Immature natural killer cell (primary cell): ENCODE measurements at regions not wholly inside any gene's neighbourhood (a gene's known extent, or its start where the extent isn't known, plus 50 kb on each side); places are given as distances from the start of the nearest gene placed in this dataset.
"Not testable (repeated sequence)": the region's sequence is repeated elsewhere in the genome, so short reads cannot be mapped to it uniquely, and the experiment has no call there.

Experiments used
- DNase-seq, 3 donors: peaks; one replicate each; pipeline ENCODE4 v3.0.0; 2022; ENCODE audit warnings: mixed read lengths in 1 of 3
- H3K27ac Mint-ChIP-seq, 6 donors: one replicate each; pipeline ENCODE4 v1.8.0; 2020; ENCODE audit warnings: mixed read lengths in 6 of 6, mild to moderate bottlenecking in 5 of 6, inconsistent platforms in 4 of 6, moderate library complexity in 3 of 6
- H3K27me3 Mint-ChIP-seq, 3 donors: one replicate each; pipeline ENCODE4 v1.8.0; 2020 to 2021; ENCODE audit warnings: low read depth in 3 of 3, mild to moderate bottlenecking in 3 of 3, mixed read lengths in 3 of 3, moderate library complexity in 3 of 3, inconsistent platforms in 1 of 3
- H3K36me3 Mint-ChIP-seq, 3 donors: one replicate each; pipeline ENCODE4 v1.8.0; 2020; ENCODE audit warnings: mixed read lengths in 3 of 3, inconsistent platforms in 2 of 3, mild to moderate bottlenecking in 2 of 3
- H3K4me1 Mint-ChIP-seq, 2 donors: one replicate each; pipeline ENCODE4 v1.8.0; 2020; ENCODE audit warnings: inconsistent platforms in 2 of 2, mild to moderate bottlenecking in 2 of 2, mixed read lengths in 2 of 2, moderate library complexity in 1 of 2
- H3K4me3 Mint-ChIP-seq, 5 donors: one replicate each; pipeline ENCODE4 v1.8.0; 2020; ENCODE audit warnings: mild to moderate bottlenecking in 5 of 5, mixed read lengths in 5 of 5, inconsistent platforms in 3 of 5, moderate library complexity in 3 of 5
- H3K9me3 Mint-ChIP-seq, 6 donors: one replicate each; pipeline ENCODE4 v1.8.0; 2020; ENCODE audit warnings: mild to moderate bottlenecking in 6 of 6, mixed read lengths in 6 of 6, inconsistent platforms in 4 of 6, moderate library complexity in 3 of 6

GRCh38 chr3:145889730-145890129 is 271.3 kb downstream of the PLOD2 start:
- no peaks in the 10 kb centered on the region for H3K36me3 Mint-ChIP-seq

DNA sequence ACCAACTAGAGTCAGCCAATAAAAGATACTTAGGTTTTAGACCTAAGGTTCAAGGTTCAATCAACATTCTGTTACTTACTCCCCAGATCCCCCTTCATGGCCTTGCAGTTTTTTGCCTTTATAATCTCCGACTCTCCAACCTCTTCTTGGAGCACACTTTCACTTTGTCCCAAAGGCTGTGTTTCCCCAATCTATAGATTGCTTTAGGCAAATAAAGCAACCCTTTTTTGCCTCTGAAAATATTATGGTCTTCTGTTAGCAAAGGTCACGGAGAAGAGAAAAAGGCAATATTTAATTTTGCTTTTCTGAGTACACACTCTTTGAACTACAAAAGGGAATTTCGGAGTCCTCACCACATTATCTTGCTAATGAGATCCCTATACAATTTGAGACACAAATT is 268.1 kb downstream of the PLOD2 start:
- H3K36me3 Mint-ChIP-seq, result peaks cover 0 to 5% (median 0%) of the 10 kb centered on the region in 3 donors

More at GRCh38 chr3:145889730-145890129, 271.3 kb downstream of the PLOD2 start:
- H3K27me3 Mint-ChIP-seq, result peaks cover 0 to 1% (median 0%) of the 10 kb centered on the region in 3 donors
- no peak overlapping the region for H3K27ac Mint-ChIP-seq
- H3K9me3 Mint-ChIP-seq, result peaks cover 2 to 30% (median 8%) of the 10 kb centered on the region in 6 donors
- no peak for DNase-seq
- no peak overlapping the region for H3K4me3 Mint-ChIP-seq
- no peaks in the 10 kb centered on the region for H3K4me1 Mint-ChIP-seq

GRCh38 chr3:145893331-145893730 is 267.7 kb downstream of the PLOD2 start:
- Mint-ChIP-seq H3K9me3 (peaks cover 4 to 34% (median 9%) of the 10 kb centered on the region in 6 donors), H3K4me3 (no peak overlapping the region), H3K4me1 (no peaks in the 10 kb centered on the region), H3K36me3 (peaks cover 0 to 5% (median 0%) of the 10 kb centered on the region in 3 donors), H3K27ac (no peak overlapping the region), H3K27me3 (peaks cover 0 to 1% (median 0%) of the 10 kb centered on the region in 3 donors)
- DNase-seq, result no peak

More for the DNA sequence above, 268.1 kb downstream of the PLOD2 start:
- Mint-ChIP-seq H3K27ac (no peak overlapping the region), H3K9me3 (peaks cover 4 to 33% (median 9%) of the 10 kb centered on the region in 6 donors), H3K4me3 (no peak overlapping the region), H3K27me3 (peaks cover 0 to 1% (median 0%) of the 10 kb centered on the region in 3 donors), H3K4me1 (no peaks in the 10 kb centered on the region)
- DNase-seq, result no peak

DNA sequence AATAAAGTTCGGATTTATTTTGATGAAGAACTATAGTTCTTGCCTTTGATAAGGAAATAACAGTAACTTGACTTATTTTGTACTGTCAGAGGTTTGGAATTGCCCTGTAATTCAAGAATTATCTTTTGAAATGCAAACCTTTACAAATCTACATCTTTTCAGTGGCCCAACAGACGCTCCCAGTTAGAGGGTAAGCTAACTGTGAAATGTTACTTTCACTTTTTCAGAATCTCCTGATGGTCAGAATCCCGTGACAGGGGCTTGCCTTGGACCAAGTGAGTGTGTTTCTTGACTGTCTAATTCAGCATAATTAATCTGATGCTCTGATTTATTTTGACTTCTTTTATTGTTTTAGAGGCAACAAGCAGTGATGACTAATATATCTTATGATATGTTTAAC is 262.5 kb downstream of the PLOD2 start:
- Mint-ChIP-seq H3K4me1 (no peaks in the 10 kb centered on the region), H3K4me3 (no peak overlapping the region), H3K36me3 (peaks cover 0 to 5% (median 0%) of the 10 kb centered on the region in 3 donors), H3K9me3 (peaks cover 0 to 28% (median 10%) of the 10 kb centered on the region in 6 donors), H3K27me3 (no peaks in the 10 kb centered on the region), H3K27ac (no peak overlapping the region)
- no peak for DNase-seq

DNA sequence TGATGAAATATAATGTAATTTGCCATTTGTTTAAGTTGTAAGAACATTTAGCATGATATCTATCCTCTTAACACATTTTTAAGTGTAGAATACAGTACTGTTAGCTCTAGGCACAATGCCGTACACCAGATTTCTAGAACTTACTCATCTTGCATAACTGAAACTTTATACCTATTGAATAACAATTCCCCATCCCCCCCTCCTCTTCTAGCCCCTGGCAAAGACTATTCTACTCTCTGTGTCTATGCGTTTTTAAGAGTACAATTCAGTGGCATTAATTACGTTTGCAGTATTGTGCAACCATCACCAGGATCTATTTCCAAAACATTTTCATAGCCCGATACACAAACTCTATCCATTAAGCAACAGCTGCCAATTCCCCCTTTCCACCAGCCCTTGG is 261.7 kb downstream of the PLOD2 start:
- Mint-ChIP-seq H3K27ac (no peak overlapping the region), H3K4me1 (no peaks in the 10 kb centered on the region), H3K36me3 (peaks cover 0 to 5% (median 0%) of the 10 kb centered on the region in 3 donors), H3K27me3 (no peaks in the 10 kb centered on the region), H3K9me3 (peaks cover 0 to 28% (median 8%) of the 10 kb centered on the region in 6 donors), H3K4me3 (no peak overlapping the region)
- no peak for DNase-seq

- H3K9me3 Mint-ChIP-seq, result peaks cover 0 to 33% (median 9%) of the 10 kb centered on the region in 6 donors
Measured at GRCh38 chr3:145900056-145900829, 260.7 kb downstream of the PLOD2 start.

GRCh38 chr3:145902166-145902565 is 258.8 kb downstream of the PLOD2 start:
- H3K27me3 Mint-ChIP-seq, result no peaks in the 10 kb centered on the region
- H3K4me3 Mint-ChIP-seq, result no peak overlapping the region
- H3K4me1 Mint-ChIP-seq, result no peaks in the 10 kb centered on the region
- H3K9me3 Mint-ChIP-seq, result peaks cover 0 to 22% (median 7%) of the 10 kb centered on the region in 6 donors
- no peaks in the 10 kb centered on the region for H3K36me3 Mint-ChIP-seq
- no peak overlapping the region for H3K27ac Mint-ChIP-seq
- DNase-seq, result no peak

More at GRCh38 chr3:145900056-145900829, 260.7 kb downstream of the PLOD2 start:
- no peak overlapping the region for H3K27ac Mint-ChIP-seq
- H3K4me1 Mint-ChIP-seq, result no peaks in the 10 kb centered on the region
- H3K27me3 Mint-ChIP-seq, result no peaks in the 10 kb centered on the region
- peaks cover 0 to 5% (median 0%) of the 10 kb centered on the region in 3 donors for H3K36me3 Mint-ChIP-seq
- DNase-seq, result no peak
- H3K4me3 Mint-ChIP-seq, result no peak overlapping the region

- H3K27ac Mint-ChIP-seq, result no peak overlapping the region
- peaks cover under 1 to 19% (median 5%) of the 10 kb centered on the region in 6 donors for H3K9me3 Mint-ChIP-seq
- H3K36me3 Mint-ChIP-seq, result no peaks in the 10 kb centered on the region
- no peaks in the 10 kb centered on the region for H3K27me3 Mint-ChIP-seq
- no peak for DNase-seq
- no peaks in the 10 kb centered on the region for H3K4me1 Mint-ChIP-seq
- no peak overlapping the region for H3K4me3 Mint-ChIP-seq
Measured at GRCh38 chr3:145903472-145904013, 257.4 kb downstream of the PLOD2 start.

GRCh38 chr3:145904138-145904537 is 256.8 kb downstream of the PLOD2 start:
- H3K4me3 Mint-ChIP-seq, result no peak overlapping the region
- no peaks in the 10 kb centered on the region for H3K4me1 Mint-ChIP-seq
- no peaks in the 10 kb centered on the region for H3K36me3 Mint-ChIP-seq
- H3K27me3 Mint-ChIP-seq, result no peaks in the 10 kb centered on the region
- no peak overlapping the region for H3K27ac Mint-ChIP-seq
- DNase-seq, result no peak
- H3K9me3 Mint-ChIP-seq, result peaks cover 4 to 15% (median 5%) of the 10 kb centered on the region in 6 donors

GRCh38 chr3:145906301-145906700 is 254.7 kb downstream of the PLOD2 start:
- no peaks in the 10 kb centered on the region for H3K27me3 Mint-ChIP-seq
- peaks cover 2 to 11% (median 5%) of the 10 kb centered on the region in 6 donors for H3K9me3 Mint-ChIP-seq
- DNase-seq, result no peak
- no peak overlapping the region for H3K4me3 Mint-ChIP-seq
- no peaks in the 10 kb centered on the region for H3K4me1 Mint-ChIP-seq
- no peak overlapping the region for H3K27ac Mint-ChIP-seq
- no peaks in the 10 kb centered on the region for H3K36me3 Mint-ChIP-seq

DNA sequence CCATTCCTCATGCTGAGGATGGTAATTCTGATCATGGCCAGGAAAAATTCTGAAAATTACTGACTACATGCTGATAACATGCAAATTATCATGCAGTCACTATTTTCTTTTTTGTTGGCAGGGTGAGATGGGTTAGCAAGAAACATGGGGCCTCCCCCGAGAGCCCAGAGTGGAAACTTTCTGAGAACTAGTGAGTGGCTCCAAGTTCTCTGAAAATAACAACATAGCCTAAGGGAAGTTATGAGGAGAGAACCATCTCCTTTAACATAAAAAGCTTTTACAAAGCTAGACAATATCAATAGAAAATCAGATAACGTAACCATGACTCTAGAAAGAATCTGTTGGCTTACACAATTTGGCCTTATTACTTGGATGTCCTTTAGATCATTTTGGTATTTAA is 254.2 kb downstream of the PLOD2 start:
- no peaks in the 10 kb centered on the region for H3K4me1 Mint-ChIP-seq
- H3K27ac Mint-ChIP-seq, result no peak overlapping the region
- DNase-seq, result no peak
- no peak overlapping the region for H3K4me3 Mint-ChIP-seq
- peaks cover 2 to 12% (median 5%) of the 10 kb centered on the region in 6 donors for H3K9me3 Mint-ChIP-seq
- no peaks in the 10 kb centered on the region for H3K27me3 Mint-ChIP-seq
- no peaks in the 10 kb centered on the region for H3K36me3 Mint-ChIP-seq

DNA sequence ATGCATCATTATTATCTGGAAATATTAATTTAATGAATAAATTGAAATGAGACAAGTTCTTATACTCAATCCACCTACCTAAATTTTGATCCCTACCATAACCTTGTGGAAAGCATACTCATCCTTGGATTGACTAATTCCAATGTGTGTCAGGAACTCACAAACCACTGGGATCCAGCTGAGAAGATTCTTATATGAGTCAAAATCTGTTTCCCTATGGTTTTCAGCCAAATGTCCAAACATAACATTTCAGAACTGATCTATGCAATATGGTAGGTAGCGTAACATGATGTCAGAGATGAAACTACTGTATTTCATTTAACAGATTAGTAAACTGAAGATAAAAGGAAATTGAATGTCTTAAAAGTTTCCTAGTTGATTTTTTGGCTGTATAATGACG is 250.0 kb downstream of the PLOD2 start:
- no peaks in the 10 kb centered on the region for H3K4me1 Mint-ChIP-seq
- no peak overlapping the region for H3K4me3 Mint-ChIP-seq
- no peak overlapping the region for H3K27ac Mint-ChIP-seq
- H3K36me3 Mint-ChIP-seq, result no peaks in the 10 kb centered on the region
- no peak for DNase-seq
- H3K27me3 Mint-ChIP-seq, result no peaks in the 10 kb centered on the region
- peaks cover 3 to 30% (median 16%) of the 10 kb centered on the region in 6 donors for H3K9me3 Mint-ChIP-seq

- H3K4me3 Mint-ChIP-seq, result no peak overlapping the region
- no peaks in the 10 kb centered on the region for H3K27me3 Mint-ChIP-seq
- H3K9me3 Mint-ChIP-seq, result peaks cover 9 to 40% (median 30%) of the 10 kb centered on the region in 6 donors
- H3K36me3 Mint-ChIP-seq, result peaks cover 0 to 4% (median 0%) of the 10 kb centered on the region in 3 donors
- H3K4me1 Mint-ChIP-seq, result no peaks in the 10 kb centered on the region
- H3K27ac Mint-ChIP-seq, result no peak overlapping the region
- DNase-seq, result no peak
Measured at GRCh38 chr3:145915787-145916186, 245.2 kb downstream of the PLOD2 start.

GRCh38 chr3:145927736-145928135 is 233.2 kb downstream of the PLOD2 start:
- H3K4me1 Mint-ChIP-seq, DNase-seq, H3K4me3 Mint-ChIP-seq, H3K36me3 Mint-ChIP-seq, H3K27ac Mint-ChIP-seq, H3K27me3 Mint-ChIP-seq: not testable (repeated sequence)
- H3K9me3 Mint-ChIP-seq, result peaks cover 5 to 21% (median 12%) of the 10 kb centered on the region in 6 donors
